HG03280 (cell line): ENCODE measurements at regions not wholly inside any gene's neighbourhood (a gene's known extent, or its start where the extent isn't known, plus 50 kb on each side); places are given as distances from the start of the nearest gene placed in this dataset.
A peak's percentile ranks its signal among the peaks of the same experiment; 100 is the strongest.
"Not testable (repeated sequence)": the region's sequence is repeated elsewhere in the genome, so short reads cannot be mapped to it uniquely, and the experiment has no call there.

Experiments used
- ATAC-seq: cut with Tn5 transposase; IDR thresholded peaks from one replicate; pipeline ENCODE4 v1.9.1; 2021; ENCODE audit warnings: mild to moderate bottlenecking, moderate library complexity; ENCODE audit not compliant: unreplicated experiment

DNA sequence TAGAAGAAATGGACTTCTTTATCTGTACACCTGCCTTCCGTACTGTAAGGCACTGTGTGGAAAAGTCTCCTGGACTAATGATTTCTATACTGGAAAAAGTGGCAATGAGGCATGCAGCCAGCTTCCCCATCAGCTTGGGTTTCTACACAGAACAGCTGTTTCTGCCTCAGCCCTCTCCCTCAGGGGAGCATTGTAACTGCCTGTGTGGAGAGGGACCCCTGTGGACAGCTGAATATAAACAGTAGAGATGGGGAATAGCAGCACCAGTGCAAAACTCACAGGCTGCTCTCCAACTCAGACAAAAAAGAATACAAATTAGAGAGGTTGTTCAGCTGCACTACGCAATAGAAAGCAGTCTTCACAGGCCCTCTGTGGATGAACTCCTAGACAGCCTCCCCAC, 451.3 kb upstream of the MBL2 start:
- ATAC-seq: no peak

DNA sequence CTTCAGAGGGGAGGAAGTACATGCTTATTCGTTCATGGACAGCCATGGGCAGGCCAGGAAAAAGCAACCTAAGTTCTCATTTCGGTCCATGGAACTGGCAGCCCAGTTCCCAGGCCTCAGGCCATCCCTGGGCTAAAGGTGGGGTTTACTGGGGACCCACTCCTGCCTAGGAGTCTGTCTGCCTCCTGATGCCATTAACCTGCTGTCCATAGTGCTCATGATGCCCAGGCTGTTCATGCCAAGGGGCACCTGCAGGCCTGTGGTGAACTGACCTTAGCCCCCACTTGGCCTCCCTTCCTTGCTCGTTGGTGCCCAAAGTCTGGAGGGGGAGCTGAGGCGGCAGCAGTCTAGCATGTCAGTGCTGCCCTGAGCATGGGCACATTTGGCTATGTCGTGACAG, 450.2 kb upstream of the MBL2 start:
- no peak for ATAC-seq

DNA sequence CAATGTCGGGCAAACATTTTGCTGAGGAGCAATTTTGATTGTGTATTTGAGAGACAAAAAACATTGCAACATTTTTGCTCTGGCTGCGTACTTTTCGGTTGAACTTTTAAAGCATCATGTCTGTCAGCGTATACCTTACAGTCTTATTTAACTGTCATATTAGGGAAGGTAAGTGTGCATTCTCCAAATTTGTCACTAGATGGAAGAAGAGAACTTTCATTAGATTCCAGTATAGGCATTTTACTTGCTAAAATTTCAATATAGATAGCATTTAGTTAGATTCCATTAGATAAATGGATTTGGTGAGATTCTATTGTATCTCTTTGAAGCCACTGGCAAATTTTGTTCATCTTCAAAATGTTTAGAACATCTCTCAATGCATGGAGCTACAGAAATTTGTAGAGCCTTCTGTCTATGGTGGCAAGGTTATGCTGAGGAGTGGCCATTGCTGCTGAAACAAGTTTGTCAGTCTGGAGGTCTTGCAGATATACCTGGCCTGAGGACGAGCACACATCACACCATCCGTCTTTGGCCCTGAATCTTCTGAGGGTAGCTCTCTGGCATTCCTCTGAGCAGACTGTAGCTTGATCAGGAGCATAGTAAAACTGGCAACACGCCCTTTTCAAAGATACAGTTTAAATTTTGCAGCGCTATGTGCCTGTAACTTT, 437.5 kb upstream of the MBL2 start:
- no peak for ATAC-seq

DNA sequence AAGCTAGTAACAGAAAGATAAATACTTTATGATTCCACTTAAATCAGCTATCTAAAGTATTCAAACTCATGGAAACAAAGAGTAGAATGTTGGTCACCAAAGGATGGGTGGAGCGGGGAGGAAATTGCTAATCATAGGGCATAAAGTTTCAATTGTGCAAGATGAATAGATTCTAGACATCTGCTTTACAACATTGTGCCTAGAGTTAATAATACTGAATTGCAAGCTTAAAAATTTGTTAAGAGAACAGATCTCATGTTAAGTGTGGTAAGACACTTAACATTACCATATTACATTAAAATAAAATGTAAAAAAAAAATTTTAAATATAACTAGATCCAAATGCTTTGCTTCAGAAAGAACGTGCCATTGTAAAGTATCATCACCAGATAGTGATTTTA, 411.1 kb upstream of the MBL2 start:
- no peak for ATAC-seq

DNA sequence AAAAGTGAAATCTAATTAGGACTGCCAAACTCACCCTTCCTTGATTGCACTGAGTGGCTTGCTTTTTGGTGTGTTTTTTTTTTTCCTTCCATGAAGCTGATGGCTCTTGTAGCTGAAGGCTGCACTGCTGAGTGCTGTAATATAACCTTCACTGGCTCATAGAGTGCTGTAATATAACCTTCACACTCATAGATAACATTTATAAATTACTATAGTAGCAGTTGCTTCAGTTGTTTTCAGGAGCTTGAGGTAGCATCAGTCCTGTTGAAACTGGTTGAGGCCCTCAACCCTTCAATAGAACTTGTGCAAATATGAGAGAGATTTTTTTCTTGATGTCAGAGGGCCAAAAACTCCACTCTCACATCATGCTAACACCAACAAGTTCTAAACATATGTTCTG, 404.9 kb upstream of the MBL2 start:
- ATAC-seq: no peak

DNA sequence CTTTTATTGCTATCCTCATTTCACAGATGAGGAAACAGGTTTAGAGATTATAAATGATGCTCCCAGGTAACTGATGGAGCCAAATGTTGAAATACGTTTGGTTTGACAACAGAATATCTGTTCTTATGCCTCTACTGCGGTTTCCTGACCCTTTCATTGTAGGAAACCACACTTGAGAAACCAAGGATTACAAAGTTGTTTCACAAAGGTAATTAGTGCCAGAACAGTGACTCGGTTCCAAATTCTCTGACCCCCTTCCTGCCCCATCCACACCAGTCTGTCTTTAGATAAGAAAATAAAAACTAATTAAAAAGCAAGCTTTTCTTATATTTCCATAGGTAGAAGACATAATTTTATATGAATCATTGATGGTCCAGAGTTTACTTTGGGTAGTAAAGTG, 393.7 kb upstream of the MBL2 start:
- ATAC-seq: no peak

DNA sequence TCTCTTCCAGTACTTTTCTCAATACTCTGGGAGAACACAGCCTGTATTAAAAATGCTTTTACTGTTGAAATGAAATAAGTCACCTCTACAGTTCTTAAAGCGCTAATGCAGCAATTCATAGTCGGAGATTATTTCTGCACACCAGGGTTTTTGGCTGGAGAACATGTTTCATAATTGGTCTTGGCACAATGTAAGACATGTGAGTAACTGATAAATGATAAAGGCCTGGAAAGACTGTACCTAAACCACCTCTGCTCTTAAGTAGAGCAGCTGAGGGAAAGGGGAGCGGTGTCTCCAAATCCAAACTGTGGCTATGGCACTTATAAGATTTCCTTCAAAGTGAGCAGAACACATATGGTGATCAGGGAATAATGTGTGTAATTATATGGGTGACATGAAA, 390.3 kb upstream of the MBL2 start:
- ATAC-seq: no peak

DNA sequence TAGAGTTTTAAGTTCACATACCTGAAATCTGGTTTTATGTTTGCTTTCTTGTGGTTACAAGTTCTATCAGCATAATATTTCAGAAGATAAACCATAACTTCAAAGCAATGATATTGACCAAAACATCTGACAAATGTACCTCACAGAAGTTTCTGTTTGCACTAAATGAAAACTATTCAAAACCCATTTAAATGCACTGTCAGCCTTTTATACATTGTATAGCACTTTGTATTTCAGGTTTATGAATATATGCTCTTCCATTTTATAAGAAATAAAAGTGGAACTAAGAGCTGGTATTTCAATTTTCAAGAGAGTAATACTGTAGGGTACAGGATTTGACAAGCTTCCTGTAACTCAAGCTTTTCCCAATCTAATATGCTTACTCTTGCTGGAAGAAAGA, 388.6 kb upstream of the MBL2 start:
- ATAC-seq: no peak

DNA sequence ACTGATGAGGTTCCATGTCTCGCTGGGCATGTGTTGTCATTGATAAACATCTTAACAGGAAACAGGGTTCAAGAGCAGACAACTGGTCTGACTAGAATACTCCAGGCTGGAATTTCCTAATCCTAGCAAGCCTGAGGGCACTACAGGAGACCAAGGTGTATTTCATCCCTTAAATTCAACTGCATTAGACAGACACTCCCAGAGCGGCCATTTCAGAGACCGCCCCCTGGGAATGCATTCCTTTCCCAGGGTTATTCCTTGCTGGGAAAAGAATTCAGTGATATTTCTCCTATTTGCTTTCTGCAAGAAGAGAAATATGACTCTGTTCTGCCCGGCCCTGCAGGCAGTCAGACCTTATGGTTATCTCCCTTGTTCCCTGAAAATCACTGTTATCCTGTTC, 383.1 kb upstream of the MBL2 start:
- not testable (repeated sequence) for ATAC-seq

DNA sequence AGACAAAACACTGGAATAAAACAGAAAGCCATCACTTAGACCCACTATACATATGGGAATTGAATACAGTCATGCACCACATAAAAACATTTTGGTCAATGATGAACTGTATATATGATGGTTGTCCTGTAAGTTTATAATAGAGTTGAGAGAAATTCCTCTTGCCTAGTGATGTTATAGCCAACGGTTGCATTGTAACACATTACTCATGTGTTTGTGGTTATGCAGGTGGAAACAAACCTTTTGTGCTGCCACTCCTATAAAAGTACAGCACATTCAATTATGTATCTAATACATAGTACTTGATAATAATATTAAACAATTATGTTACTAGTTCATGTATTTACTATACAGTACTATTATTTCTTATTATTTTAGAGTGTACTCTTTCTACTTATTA, 381.2 kb upstream of the MBL2 start:
- ATAC-seq: no peak

DNA sequence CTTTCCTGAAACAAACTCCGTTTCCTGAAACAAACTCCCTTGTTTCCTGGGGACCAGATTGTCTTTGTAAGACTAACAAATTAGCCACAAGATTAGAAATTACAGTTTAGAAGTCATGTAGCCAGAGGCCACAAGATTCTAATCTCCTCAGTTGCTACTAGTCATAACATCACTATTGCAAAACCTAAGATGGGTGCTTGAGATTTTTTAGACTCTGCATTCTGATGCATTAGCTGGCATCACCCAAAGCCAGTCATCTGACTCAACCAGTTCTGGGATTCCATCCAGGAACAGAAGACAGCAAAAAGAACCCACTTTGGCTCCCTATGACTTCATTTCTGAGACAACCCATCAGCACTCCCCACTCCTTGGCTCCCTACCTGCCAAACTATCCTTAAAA, 367.9 kb upstream of the MBL2 start:
- ATAC-seq: no peak

DNA sequence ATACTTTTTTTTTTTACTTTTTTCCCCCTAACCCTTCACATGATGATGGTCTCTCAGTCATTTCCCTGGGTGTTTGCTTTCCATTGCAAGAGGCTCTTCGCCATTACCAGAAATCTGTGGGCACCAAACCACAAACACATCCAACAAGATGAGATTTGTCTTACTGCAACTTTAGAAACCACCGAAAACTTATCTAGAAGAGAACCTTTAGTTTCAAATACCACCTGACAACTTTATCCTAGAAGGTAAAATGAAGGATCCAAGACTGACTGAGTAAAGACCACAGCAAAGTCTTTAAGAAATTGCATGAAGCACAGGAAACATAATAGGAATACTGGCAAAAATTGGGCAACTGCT, 363.3 kb upstream of the MBL2 start:
- no peak for ATAC-seq

DNA sequence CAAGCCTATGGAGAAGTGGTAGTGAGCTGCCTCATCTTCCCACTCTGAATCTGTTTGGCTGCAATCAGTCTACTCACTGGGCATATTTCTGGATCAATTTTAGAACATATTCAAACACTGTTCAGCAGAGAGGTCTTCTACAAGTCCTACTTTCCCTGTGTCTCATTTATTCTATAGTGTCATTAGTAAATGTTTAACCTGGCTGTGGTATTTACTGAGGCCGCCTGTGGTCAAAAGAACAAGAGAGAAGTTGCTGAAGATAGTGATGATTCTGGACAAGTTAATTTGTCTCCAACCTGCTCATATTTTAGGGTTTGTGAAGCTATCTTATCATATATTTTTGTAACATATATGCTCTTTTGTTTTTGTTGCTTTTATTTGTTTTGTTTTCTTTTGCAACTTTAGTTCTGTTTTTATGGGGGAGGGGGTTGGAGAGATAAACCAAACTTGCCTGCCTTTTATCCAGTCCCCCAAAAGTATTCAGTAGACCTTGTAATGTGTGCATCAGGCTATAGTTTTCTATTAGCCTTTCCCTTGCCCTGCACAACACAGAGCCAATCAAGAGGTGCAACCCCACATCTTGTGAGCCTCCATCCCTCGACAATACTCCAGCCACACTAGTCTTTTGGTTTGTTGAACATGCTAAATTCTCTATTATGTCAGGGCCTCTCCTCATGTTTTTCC, 362.8 kb upstream of the MBL2 start:
- ATAC-seq: no peak

DNA sequence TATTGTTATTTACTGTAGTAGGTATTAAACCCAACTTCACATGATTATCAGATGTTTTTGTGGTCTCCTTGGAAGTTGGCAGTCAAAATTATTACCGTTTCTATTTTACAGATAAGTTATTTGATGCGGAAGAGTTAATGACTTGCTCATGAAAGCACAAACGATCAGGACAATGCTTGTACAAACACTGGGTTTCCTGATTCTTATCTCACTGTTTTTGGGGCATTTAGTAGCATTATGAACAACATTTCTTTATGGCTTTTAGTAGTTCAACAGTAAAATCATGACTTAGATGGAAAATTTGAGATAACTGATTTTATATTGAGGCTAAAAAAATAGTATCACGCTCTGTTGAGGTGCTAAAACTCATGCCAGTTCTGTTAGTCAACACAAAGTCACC, 361.5 kb upstream of the MBL2 start:
- no peak for ATAC-seq

DNA sequence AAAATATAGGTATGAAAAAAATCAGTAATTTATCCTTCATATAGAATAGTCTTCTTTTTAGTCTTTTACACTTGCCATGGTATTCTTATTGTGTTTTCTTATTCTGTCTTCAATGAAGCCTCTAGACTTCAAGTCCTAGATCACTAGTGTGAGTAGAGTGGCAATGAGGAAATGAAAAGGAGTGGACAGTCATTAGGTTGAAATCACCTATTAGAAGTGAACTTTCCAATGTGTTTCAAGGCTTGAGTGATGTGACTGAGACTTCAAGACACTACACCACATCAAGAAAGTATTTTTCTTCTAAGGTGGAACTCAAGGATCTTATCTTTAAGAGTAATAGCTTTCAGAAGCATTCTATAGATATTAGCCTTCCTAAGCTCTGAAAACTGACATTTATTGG, 357.8 kb upstream of the MBL2 start:
- ATAC-seq: no peak

DNA sequence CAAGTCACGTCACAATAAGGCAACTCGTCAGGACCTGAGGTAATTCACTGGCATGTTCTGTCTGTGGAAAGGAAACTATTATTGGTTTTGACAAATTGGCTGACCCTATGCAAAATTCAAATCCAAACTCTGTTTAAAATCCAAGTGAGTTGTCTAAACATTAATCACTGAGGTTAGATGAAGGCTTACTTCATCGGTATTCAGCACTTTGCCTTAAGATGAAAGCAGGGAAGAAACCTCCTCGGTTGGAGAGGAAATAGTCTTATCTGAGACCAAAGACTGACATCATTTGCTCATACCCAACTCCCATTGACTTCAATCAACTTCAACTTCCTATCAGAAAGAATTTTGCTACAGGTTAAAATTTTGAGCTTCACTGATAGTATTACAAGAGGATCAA, 355.1 kb upstream of the MBL2 start:
- no peak for ATAC-seq

DNA sequence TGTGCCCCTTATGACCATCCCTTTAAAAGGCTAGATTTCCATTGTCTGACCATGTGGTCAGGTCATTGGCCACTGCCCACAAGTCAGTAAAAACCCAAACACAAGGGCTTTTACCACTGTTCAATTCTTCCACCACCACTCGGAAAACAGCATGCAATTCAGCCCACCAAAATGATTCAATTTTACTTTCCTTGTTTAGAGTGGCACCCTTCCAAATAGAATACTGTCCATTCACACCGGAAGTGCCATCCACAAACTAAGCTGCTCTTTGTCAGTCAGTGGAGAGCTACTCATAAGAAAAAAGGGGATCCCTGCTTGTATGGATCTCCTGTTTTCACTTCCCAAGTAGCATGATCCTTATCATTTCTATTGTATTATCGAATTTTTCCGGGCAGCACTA, 350.7 kb upstream of the MBL2 start:
- no peak for ATAC-seq

DNA sequence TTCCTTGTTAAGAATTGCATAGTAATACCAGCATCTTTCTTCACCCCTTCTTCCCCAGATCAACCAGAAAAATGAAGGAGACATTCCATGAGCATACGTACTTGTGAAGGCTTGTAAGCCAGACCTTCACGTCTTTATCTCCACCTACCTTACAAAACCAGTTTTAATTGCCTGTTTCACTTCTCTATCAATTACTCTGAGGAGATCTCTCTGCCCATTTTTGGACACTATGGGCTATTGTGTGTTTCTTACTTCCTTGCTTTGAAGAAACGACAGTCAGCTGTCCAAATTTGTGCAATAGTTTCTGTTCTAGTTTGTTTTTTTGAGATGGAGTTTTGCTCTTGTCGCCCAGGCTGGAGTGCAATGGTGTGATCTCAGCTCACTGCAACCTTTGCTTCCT, 349.7 kb upstream of the MBL2 start:
- ATAC-seq: no peak

DNA sequence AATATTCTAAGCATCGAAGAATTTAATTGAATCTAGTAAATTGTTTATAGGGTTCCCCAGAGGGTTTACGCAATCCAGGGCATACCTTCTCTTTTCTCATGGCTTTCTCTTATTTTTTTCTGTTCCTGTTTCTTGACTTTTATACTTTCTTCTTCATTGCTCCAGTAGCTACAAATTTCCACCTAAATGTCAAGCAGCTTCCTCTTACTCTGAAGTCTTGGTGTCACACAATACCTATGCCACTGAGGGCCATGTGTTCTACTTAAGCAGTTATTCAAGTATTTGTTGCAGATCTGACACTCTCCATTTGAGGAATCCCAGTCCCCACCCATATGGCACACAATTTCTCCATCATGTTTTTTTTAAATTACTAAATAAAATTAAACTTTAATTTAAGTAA, 343.1 kb upstream of the MBL2 start:
- no peak for ATAC-seq

DNA sequence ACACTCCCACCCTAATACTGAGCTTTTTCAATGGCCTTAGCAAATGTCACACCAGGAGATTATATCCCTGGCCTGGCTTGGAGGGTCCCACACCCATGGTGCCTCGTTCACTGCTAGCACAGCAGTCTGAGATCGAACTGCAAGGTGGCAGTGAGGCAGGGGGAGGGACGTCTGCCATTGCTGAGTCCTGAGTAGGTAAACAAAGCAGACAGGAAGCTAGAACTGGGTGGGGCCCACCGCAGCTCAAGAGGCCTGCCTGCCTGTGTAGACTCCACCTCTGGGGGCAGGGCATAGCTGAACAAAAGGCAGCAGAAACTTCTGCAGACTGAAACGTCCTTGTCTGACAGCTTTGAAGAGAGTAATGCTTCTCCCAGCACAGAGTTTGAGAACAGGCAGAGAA, 338.9 kb upstream of the MBL2 start:
- ATAC-seq: peak; percentile 60

DNA sequence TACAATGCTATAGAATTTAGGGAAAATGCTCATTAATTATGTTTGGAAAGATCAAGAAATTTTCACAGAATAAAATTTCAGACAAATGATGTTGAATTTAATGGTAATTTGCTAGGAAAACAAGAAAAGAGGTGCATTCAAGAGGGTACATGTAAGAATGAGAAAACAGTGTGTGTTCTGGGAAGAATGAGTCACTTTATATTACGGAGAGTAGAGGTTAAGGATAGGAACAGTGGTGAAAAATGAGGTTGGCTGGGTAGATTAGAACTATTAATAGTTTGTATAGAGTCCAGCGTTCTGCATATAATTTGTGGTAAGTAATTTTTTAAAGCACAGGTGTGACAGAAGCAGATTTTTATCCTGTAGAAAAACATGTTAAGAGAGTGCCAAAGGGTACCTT, 336.7 kb upstream of the MBL2 start:
- no peak for ATAC-seq

DNA sequence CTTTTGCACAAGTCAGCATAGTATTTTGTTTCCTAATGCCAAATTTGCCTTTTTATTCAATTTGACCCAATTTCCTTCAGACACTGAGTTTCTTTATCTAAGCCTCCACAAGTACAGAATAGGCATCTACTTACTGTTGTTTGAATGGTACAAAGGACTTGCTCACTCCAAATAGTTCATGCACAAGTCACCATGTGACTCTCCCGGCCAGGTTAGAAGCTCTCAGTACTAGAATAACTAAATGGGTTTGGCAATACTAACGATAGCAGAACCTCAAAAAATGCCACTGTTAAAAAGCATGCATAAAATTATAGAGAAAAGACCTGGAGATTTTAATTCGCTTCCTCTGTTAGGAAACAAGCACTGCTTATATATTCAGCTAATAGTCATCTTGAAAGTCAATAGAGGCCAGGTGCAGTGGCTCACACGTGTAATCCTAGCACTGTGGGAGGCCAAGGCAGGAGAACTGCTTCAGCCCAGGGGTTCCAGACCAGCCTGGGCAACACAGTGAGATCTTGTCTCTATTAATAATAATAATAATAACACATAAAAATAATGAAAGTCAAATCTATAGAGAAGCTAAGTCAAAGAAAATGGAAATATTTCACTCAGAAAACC, 335.8 kb upstream of the MBL2 start:
- ATAC-seq: no peak

DNA sequence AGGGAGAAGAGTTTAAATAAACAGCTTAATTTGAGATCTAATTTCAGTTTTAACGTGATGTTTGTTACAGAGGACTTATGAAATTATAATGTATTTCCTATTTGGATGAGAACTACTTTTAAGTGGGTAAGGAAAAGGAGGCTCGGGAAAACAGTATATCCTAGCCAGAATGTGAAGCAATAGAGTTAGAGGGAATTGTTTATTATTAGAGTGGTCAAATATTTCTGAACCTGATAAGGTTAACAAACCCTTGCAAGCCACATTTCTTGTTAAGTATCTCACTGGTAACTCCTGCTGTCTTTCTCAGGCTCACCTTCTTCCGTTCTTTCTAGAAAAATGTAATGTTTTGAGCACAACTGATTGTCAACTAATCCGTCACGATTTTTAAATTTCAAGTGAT, 335.1 kb upstream of the MBL2 start:
- ATAC-seq: no peak
